ENCODE measurements at regions not wholly inside any gene's neighbourhood (a gene's known extent, or its start where the extent isn't known, plus 50 kb on each side); places are given as distances from the start of the nearest gene placed in this dataset.

- DNase-seq = no peak
Observed at GRCh38 chr16:77668201-77668600, 54.1 kb upstream of the NUDT7 start.

GRCh38 chr16:77669057-77669456 lies 53.3 kb upstream of the NUDT7 start:
- no peak for DNase-seq

Measured in activated CD4-positive, CD25-positive, alpha-beta regulatory T cell (primary cell).